GM21723 (cell line): ENCODE measurements at regions not wholly inside any gene's neighbourhood (a gene's known extent, or its start where the extent isn't known, plus 50 kb on each side); places are given as distances from the start of the nearest gene placed in this dataset.

Experiments used
- ATAC-seq: cut with Tn5 transposase; IDR thresholded peaks from one replicate; pipeline ENCODE4 v1.9.1; 2021; ENCODE audit warnings: mild to moderate bottlenecking, moderate library complexity; ENCODE audit not compliant: unreplicated experiment

- ATAC-seq: no peak
Observed at GRCh38 chr3:148435534-148435933, 262.2 kb upstream of the AGTR1 start.

- ATAC-seq: no peak
Observed at GRCh38 chr3:148439254-148439822, 258.4 kb upstream of the AGTR1 start.

GRCh38 chr3:148441191-148441590 is 256.5 kb upstream of the AGTR1 start:
- ATAC-seq: no peak

- ATAC-seq: no peak
Observed at GRCh38 chr3:148450819-148451218, 246.9 kb upstream of the AGTR1 start.

GRCh38 chr3:148451969-148452368 is 245.7 kb upstream of the AGTR1 start:
- no peak for ATAC-seq

GRCh38 chr3:148453781-148454191 is 243.9 kb upstream of the AGTR1 start:
- ATAC-seq: no peak

- ATAC-seq: no peak
Observed at GRCh38 chr3:148455098-148455497, 242.6 kb upstream of the AGTR1 start.

- no peak for ATAC-seq
Observed at GRCh38 chr3:148457886-148458285, 239.8 kb upstream of the AGTR1 start.

- no peak for ATAC-seq
Observed at GRCh38 chr3:148459931-148460513, 237.7 kb upstream of the AGTR1 start.

- ATAC-seq: no peak
Observed at GRCh38 chr3:148460686-148461085, 237.0 kb upstream of the AGTR1 start.

GRCh38 chr3:148464246-148464645 is 233.5 kb upstream of the AGTR1 start:
- ATAC-seq: no peak

GRCh38 chr3:148466143-148466542 is 231.6 kb upstream of the AGTR1 start:
- ATAC-seq: no peak

- no peak for ATAC-seq
Observed at GRCh38 chr3:148466980-148467740, 230.5 kb upstream of the AGTR1 start.

GRCh38 chr3:148477375-148477774 is 220.3 kb upstream of the AGTR1 start:
- ATAC-seq: no peak

- no peak for ATAC-seq
Observed at GRCh38 chr3:148493631-148494030, 204.1 kb upstream of the AGTR1 start.

GRCh38 chr3:148494451-148494850 is 203.3 kb upstream of the AGTR1 start:
- no peak for ATAC-seq

- ATAC-seq: no peak
Observed at GRCh38 chr3:148500881-148501280, 196.8 kb upstream of the AGTR1 start.

GRCh38 chr3:148510116-148510515 is 187.6 kb upstream of the AGTR1 start:
- no peak for ATAC-seq

GRCh38 chr3:148510561-148510960 is 187.1 kb upstream of the AGTR1 start:
- no peak for ATAC-seq

GRCh38 chr3:148512648-148513047 is 185.1 kb upstream of the AGTR1 start:
- no peak for ATAC-seq

GRCh38 chr3:148513096-148513543 is 184.6 kb upstream of the AGTR1 start:
- no peak for ATAC-seq

- no peak for ATAC-seq
Observed at GRCh38 chr3:148518520-148518919, 179.2 kb upstream of the AGTR1 start.
